Kidney capillary endothelial cell (primary cell): ENCODE measurements at regions not wholly inside any gene's neighbourhood (a gene's known extent, or its start where the extent isn't known, plus 50 kb on each side); places are given as distances from the start of the nearest gene placed in this dataset.

Experiments used
- DNase-seq: peaks from one replicate; pipeline ENCODE4 v3.0.0-alpha.2; 2018; ENCODE audit warnings: low spot score

DNA sequence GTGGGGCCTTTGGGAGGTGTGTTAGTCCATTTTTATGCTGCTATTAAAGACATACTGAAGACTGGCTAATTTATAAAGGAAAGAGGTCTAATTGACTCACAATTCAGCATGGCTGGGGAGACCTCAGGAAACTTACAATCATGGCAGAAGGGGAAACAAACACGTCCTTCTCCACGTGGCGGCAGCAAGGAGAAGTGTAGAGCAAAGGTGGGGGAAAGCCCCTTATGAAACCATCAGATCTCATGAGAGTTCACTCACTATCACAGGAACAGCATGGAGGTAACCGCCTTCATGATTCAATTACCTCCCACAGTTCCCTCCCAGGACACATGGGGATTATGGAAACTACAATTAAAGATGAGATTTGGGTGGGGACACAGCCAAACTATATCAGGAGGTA, 187.1 kb upstream of the OSR1 start:
- DNase-seq = no peak

GRCh38 chr2:19543663-19544383, 185.4 kb upstream of the OSR1 start:
- no peak for DNase-seq

DNA sequence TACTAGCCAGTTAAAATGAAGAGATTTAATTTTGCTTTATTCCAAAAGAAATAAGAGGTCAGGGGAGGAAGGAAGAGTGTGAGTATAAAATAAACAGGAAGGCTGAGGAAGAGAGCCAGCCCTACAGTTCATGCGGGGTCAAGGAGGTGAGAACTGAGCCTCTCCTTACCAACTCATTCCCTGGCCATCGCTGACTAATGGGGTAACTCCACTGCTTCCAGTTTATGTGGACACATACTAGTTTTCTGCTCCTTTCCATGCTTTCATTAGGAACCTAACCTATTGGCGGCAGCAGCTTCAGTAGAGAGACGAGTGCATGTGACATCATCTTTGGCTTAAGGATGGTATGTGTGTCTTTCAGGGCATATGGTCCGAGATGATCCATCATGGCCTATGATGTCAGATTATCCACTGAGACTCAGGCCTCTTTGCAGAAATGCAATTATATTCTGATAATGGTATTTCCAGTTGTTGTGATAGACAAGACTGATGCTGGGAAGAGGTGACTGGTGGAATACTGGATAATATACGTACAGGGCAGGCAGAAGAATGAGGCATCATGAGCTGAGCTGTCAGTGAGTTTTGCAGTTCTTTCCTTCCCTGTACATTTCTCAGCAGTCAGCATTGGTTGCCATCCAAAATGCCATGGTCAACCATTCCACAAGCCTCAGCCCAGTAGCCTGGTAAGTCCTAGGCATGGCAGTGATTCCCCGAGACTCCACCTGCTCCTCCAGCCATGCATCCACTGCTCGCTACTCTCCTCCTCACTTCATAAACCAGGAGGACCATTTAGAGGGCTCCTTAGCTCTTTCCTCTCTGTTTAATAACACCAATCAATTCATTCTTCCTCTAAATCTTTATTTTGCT, 184.6 kb upstream of the OSR1 start:
- no peak for DNase-seq

GRCh38 chr2:19541884-19542283, 183.5 kb upstream of the OSR1 start:
- DNase-seq = no peak

DNA sequence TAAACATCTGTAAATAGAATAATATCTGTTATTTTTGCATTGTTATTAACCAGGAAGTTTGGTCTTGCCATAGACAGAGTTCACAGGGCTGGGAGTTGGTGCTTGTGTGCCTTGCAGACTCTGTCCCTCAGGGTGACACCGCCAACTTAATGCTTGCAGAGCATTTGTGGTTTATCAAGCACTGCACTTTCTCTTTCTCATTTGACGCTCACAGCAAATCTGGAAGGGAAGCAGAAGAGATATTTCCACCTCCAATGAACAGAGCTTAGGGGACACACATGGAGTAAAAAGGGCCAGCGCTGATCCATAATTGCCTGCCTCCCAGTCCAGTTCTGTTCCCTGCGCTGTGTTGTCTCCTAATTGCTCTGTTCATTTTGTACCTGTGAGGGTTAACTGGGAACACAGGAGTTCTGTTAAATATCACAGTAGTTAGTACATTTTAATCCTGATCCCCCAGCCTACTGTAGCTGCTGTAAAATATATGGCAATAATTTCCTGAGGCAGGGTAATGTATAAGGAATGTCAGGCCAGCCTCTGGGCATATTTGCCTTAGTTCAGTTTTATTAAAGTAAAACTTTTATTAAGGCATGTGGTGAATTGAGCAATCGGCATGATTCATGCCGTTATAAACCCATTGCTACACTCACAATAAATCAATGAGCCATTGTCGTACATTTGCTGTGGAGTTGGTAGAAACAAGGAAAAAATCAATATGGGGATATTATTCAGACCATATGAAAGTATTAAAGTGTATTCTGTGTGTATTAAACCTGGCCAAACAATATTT, 182.5 kb upstream of the OSR1 start:
- DNase-seq = no peak

- DNase-seq = peak; percentile 30
Observed at GRCh38 chr2:19538411-19538963, 180.1 kb upstream of the OSR1 start.

GRCh38 chr2:19536136-19536535, 177.7 kb upstream of the OSR1 start:
- DNase-seq = no peak

GRCh38 chr2:19532547-19533196, 174.2 kb upstream of the OSR1 start:
- DNase-seq = peak; percentile 6

GRCh38 chr2:19529677-19530076, 171.3 kb upstream of the OSR1 start:
- no peak for DNase-seq

- no peak for DNase-seq
Observed at GRCh38 chr2:19527771-19528170, 169.3 kb upstream of the OSR1 start.

- no peak for DNase-seq
Observed at GRCh38 chr2:19525313-19525712, 166.9 kb upstream of the OSR1 start.

GRCh38 chr2:19519045-19519444, 160.6 kb upstream of the OSR1 start:
- no peak for DNase-seq

DNA sequence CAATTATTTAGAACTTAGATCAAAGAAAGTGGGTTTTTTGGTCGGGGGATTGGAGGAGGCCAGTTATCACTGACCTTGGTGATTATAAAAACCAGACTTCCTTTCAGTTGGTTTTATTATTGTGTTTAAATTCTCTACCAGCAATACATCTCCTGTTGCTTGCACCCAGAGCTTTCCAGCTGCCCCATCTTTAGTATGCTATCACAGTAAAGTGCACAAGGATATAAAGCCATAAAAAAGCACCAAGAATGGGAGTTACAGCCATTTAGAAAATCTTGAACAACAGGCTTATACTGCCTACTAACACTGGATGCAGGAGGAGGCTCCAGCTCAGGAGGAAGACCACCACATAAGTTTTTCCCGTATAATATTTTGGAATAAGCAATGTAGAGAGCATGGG, 148.7 kb upstream of the OSR1 start:
- DNase-seq = no peak

DNA sequence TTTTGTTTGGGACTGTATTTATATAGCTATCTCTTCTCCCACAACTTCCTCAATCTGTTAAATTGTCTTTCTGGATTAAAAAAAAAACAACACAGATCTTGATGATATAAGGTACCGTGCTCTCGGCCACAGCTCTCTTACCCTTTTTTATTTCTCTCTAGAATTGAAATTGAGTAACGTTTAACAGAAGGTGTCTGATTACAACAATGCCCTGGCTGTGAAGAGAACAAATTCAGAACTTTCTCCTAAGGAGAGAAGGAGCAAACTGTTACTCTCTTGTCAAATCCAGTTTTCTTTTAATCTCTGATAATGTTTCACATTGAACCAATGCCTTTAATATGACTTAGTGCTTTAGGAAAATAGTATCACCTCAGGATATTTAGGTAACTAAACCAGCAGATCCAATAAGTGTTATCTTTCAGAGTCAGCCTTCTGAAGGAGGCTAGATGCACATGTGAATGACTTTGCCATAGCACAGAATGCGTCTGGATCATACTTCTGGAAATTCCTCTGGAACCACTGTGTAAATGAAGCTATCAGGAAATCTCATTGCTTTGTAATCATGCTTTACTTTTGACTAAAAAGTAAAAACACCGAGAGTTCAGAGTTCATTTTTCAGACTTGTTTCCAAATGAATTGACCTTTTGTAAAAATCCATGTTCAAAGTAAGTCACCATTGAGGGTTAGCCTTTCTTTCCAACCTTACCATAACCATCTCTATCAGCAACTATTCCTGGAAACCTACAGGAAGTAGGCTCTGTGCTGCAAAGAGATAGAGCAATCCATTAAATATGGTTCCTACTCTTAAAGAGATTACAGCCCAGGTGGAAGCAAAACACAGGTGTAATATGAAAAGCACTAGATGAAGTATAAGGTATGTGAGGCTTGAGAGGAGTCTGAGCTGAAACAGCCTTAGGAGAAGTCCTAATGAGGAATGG, 147.0 kb upstream of the OSR1 start:
- DNase-seq = no peak

- DNase-seq = no peak
Observed at GRCh38 chr2:19504400-19505198, 146.2 kb upstream of the OSR1 start.

DNA sequence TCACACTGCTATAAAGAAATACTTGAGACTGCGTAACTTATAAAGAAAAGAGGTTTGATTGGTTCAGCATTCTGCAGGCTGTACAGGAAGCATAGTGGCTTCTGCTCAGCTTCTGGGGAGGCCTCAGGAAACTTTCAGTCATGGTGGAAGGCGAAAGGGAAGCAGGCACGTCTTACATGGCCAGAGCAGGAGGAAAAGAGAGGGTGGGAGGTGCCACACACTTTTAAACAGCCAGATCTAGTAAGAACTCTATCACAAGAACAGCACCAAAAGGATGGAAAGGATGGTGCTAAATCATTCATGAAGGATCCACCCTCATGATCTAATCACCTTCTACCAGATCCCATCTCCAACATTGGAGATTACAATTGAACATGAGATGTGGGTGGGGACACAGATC, 145.5 kb upstream of the OSR1 start:
- no peak for DNase-seq

- no peak for DNase-seq
Observed at GRCh38 chr2:19503406-19503805, 145.0 kb upstream of the OSR1 start.

- no peak for DNase-seq
Observed at GRCh38 chr2:19500126-19500525, 141.7 kb upstream of the OSR1 start.

GRCh38 chr2:19496646-19497045, 138.2 kb upstream of the OSR1 start:
- DNase-seq = no peak

DNA sequence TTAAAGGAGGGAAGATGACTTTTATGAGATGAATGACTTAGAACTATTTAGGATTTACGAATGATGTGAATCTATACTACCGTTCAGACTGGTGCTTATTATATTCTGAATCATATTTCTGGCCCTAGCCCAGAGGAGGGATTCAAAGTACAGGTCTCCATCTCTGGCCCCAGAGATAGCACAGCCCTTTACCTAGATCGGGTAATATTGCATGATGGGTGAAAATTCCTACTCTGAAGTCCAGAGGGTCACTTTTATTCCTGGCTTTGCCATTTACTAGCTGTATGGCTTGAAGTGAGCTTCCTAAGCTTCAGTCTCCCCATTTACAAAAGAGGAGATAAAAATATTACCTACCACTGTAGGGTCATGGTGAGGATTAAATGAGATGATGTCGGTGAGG, 135.8 kb upstream of the OSR1 start:
- no peak for DNase-seq
